ENCODE measurements at regions not wholly inside any gene's neighbourhood (a gene's known extent, or its start where the extent isn't known, plus 50 kb on each side); places are given as distances from the start of the nearest gene placed in this dataset.

GRCh38 chr22:27514601-27515523 is 286.7 kb downstream of the MN1 start:
- Histone ChIP-seq H3K9me3 (replicated peaks in 1 of 3) (no peaks in the 10 kb centered on the region), H3K27ac (peak overlapping the region in 1 of 5 donors; percentile 40), H3K27me3 (no peaks in the 10 kb centered on the region), H3K4me3 (no peak overlapping the region), H3K4me1 (replicated peaks in 1 of 2) (no peaks in the 10 kb centered on the region), H3K36me3 (replicated peaks in 1 of 2) (no peaks in the 10 kb centered on the region)
- intact Hi-C loops (cut with DNase I) = no loop called here
- TF ChIP-seq CTCF (IDR thresholded peaks at IDR 0.05) (no peak), POLR2A (IDR thresholded peaks at IDR 0.05) (no peak)
- DNase-seq = peak in 1 of 7 donors; percentile 10
- 71 to 80% (median 75%) methylated on average over 9 of the region's 9 CpGs for WGBS, 4 donors

- DNase-seq = no peak
- WGBS, 4 donors = 68 to 90% (median 83%) methylated on average over 7 of the region's 7 CpGs
- Histone ChIP-seq H3K4me3 (no peak overlapping the region), H3K4me1 (replicated peaks in 1 of 2) (no peaks in the 10 kb centered on the region), H3K27ac (no peak overlapping the region), H3K36me3 (replicated peaks in 1 of 2) (no peaks in the 10 kb centered on the region), H3K27me3 (no peaks in the 10 kb centered on the region), H3K9me3 (replicated peaks in 1 of 3) (no peaks in the 10 kb centered on the region)
- intact Hi-C loops (cut with DNase I) = no loop called here
- TF ChIP-seq CTCF (IDR thresholded peaks at IDR 0.05) (no peak), POLR2A (IDR thresholded peaks at IDR 0.05) (no peak)
These were observed 284.0 kb downstream of the MN1 start for GRCh38 chr22:27517361-27518155.

GRCh38 chr22:27518531-27519340 is 282.8 kb downstream of the MN1 start:
- no peak overlapping the region for H3K27ac ChIP-seq
- no peaks in the 10 kb centered on the region for H3K4me1 ChIP-seq (replicated peaks in 1 of 2)
- no peaks in the 10 kb centered on the region for H3K27me3 ChIP-seq
- H3K9me3 ChIP-seq (replicated peaks in 1 of 3) = no peaks in the 10 kb centered on the region
- TF ChIP-seq POLR2A (IDR thresholded peaks at IDR 0.05) (no peak), CTCF (IDR thresholded peaks at IDR 0.05) (no peak)
- no peak for DNase-seq
- intact Hi-C loops (cut with DNase I) = no loop called here
- H3K4me3 ChIP-seq = no peak overlapping the region
- H3K36me3 ChIP-seq (replicated peaks in 1 of 2) = no peaks in the 10 kb centered on the region
- WGBS, 4 donors = 67 to 78% (median 75%) methylated on average over 11 to 16 of the region's 16 CpGs

- no peak overlapping the region for H3K4me3 ChIP-seq
- H3K27ac ChIP-seq = no peak overlapping the region
- H3K4me1 ChIP-seq (replicated peaks in 1 of 2) = no peaks in the 10 kb centered on the region
- no peak for TF ChIP-seq CTCF (IDR thresholded peaks at IDR 0.05)
- TF ChIP-seq POLR2A (IDR thresholded peaks at IDR 0.05) = no peak
- no peaks in the 10 kb centered on the region for H3K27me3 ChIP-seq
- H3K9me3 ChIP-seq (replicated peaks in 1 of 3) = no peaks in the 10 kb centered on the region
- H3K36me3 ChIP-seq (replicated peaks in 1 of 2) = no peaks in the 10 kb centered on the region
- WGBS, 4 donors = 72 to 91% (median 84%) methylated on average over 5 of the region's 5 CpGs
- DNase-seq = no peak
- intact Hi-C loops (cut with DNase I) = no loop called here
These were observed 277.8 kb downstream of the MN1 start for GRCh38 chr22:27523711-27524110.

All from adrenal gland (tissue), 9 donors.